ENCODE measurements at regions not wholly inside any gene's neighbourhood (a gene's known extent, or its start where the extent isn't known, plus 50 kb on each side); places are given as distances from the start of the nearest gene placed in this dataset.
"Not testable (repeated sequence)": the region's sequence is repeated elsewhere in the genome, so short reads cannot be mapped to it uniquely, and the experiment has no call there.

GRCh38 chr9:19873188-19873587 lies 84.4 kb upstream of the SLC24A2 start:
- TF ChIP-seq POLR2AphosphoS5 (IDR thresholded peaks at IDR 0.05; ENCODE audit: insufficient read depth, low read depth, low read length); EZH2 (IDR thresholded peaks at IDR 0.05; ENCODE audit: borderline replicate concordance, low read depth, low read length, severe bottlenecking); CTCF (IDR thresholded peaks at IDR 0.05; ENCODE audit: extremely low read depth in 1 of 2, insufficient read depth in 1 of 2, low read depth in 1 of 2, low read length in 2 of 2); FOS (IDR thresholded peaks at IDR 0.05; ENCODE audit: borderline replicate concordance, insufficient read depth, low read length); MYC (IDR thresholded peaks at IDR 0.05; ENCODE audit: low read depth, low read length): not testable (repeated sequence)

All from endothelial cell of umbilical vein (primary cell).